Body of pancreas (tissue), 4 donors: ENCODE measurements at regions not wholly inside any gene's neighbourhood (a gene's known extent, or its start where the extent isn't known, plus 50 kb on each side); places are given as distances from the start of the nearest gene placed in this dataset.
"Not testable (repeated sequence)": the region's sequence is repeated elsewhere in the genome, so short reads cannot be mapped to it uniquely, and the experiment has no call there.

ENCODE experiments used
- CTCF ChIP-seq, 7 experiments: fragments of 450-650 bp in 4 of 7; fragments of 200-600 bp in 3 of 7; sonication (generic) in 3 of 7; IDR thresholded peaks; one replicate each; pipeline ENCODE4 v1.5.1; 2016 to 2019; ENCODE audit warnings: antibody characterized with exemption in 7 of 7
- POLR2A ChIP-seq, 3 donors: fragments of 450-650 bp; IDR thresholded peaks; one replicate each; pipeline ENCODE4 v1.6.1; 2016; ENCODE audit warnings: antibody characterized with exemption in 3 of 3, mild to moderate bottlenecking in 2 of 3

- TF ChIP-seq CTCF, POLR2A (IDR thresholded peaks at IDR 0.05): not testable (repeated sequence)
Observed at GRCh38 chr1:163591131-163591530, 269.4 kb downstream of the NUF2 start.
